Brain microvascular endothelial cell (primary cell): ENCODE measurements at regions not wholly inside any gene's neighbourhood (a gene's known extent, or its start where the extent isn't known, plus 50 kb on each side); places are given as distances from the start of the nearest gene placed in this dataset.

Source experiments
- DNase-seq: peaks from one replicate; pipeline ENCODE4 v3.0.0-alpha.2; 2020
- H3K27ac ChIP-seq: fragments of 250-450 bp; sonication (Bioruptor Pico); 2 replicates; pipeline ENCODE4 v1.5.1; 2020; ENCODE audit warnings: mild to moderate bottlenecking, moderate library complexity
- H3K27me3 ChIP-seq: fragments of 250-450 bp; sonication (Bioruptor Pico); replicated peaks from 2 replicates; pipeline ENCODE4 v1.5.1; 2020; ENCODE audit warnings: mild to moderate bottlenecking
- H3K36me3 ChIP-seq: fragments of 250-450 bp; sonication (Bioruptor Pico); replicated peaks from 2 replicates; pipeline ENCODE4 v1.5.1; 2020; ENCODE audit warnings: mild to moderate bottlenecking
- H3K4me3 ChIP-seq: 2 replicates; pipeline ENCODE4 v1.5.1; 2011; ENCODE audit warnings: low read depth, mild to moderate bottlenecking, control low read depth, low read length, moderate library complexity
- in situ Hi-C: cut with HindIII; loops from 2 replicates; pipeline ENCODE4 v1.10.0; 2017; ENCODE audit warnings: low sequenced_read_pairs, low pct_ligation_motif_present
- TF ChIP-seq, protein P1 (sequence below): IDR thresholded peaks from 2 replicates; pipeline ENCODE4 v1.5.1; 2011; ENCODE audit warnings: low read depth, mild to moderate bottlenecking, moderate library complexity, low read length, control low read depth, inconsistent platforms; ENCODE audit errors: missing control alignments

DNA sequence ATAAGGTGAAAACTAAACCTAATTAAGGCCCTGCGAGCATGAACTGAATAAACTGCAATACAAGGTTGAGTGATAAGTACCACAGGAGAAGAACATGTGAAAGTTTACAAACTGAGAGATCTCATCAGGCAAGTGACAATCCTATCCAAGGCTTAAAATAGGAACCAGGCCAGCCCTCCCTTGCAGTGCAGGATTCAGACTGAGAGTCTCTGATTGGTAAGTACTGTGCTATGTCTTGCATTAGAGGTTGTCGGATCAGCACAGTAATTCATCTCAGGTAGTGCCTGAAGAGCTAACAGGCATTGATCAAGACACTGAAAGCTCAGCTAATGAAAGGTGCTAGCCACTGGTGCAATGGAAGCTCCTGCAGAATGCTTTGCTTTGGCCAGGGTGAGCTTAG, 801.7 kb upstream of the ID2 start:
- TF ChIP-seq, protein P1, sequence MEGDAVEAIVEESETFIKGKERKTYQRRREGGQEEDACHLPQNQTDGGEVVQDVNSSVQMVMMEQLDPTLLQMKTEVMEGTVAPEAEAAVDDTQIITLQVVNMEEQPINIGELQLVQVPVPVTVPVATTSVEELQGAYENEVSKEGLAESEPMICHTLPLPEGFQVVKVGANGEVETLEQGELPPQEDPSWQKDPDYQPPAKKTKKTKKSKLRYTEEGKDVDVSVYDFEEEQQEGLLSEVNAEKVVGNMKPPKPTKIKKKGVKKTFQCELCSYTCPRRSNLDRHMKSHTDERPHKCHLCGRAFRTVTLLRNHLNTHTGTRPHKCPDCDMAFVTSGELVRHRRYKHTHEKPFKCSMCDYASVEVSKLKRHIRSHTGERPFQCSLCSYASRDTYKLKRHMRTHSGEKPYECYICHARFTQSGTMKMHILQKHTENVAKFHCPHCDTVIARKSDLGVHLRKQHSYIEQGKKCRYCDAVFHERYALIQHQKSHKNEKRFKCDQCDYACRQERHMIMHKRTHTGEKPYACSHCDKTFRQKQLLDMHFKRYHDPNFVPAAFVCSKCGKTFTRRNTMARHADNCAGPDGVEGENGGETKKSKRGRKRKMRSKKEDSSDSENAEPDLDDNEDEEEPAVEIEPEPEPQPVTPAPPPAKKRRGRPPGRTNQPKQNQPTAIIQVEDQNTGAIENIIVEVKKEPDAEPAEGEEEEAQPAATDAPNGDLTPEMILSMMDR, result no peak
- no peak for DNase-seq
- Histone ChIP-seq H3K27me3 (no peaks in the 10 kb centered on the region), H3K27ac (no peak overlapping the region), H3K4me3 (no peak overlapping the region), H3K36me3 (no peaks in the 10 kb centered on the region)
- in situ Hi-C loops, result no loop called here

DNA sequence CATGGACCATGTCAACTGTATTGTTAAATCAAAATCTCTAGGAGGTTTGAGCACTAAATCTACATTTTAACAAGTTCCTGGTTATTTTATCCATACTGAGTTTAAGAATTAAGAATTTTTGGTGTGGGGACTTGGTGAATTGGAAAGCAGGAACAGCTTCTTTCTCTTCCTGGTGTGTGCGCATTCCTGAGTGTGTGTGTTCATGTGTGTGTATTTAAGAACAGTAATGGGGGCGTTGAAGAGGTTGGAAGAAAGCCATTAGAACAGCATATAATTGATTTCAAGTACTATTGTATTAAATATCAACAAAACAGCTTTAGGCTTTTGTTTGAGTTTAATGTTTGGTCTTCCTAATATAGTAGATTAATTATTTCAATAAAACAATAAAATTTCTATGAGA, 801.3 kb upstream of the ID2 start:
- Histone ChIP-seq H3K4me3 (no peak overlapping the region), H3K27ac (no peak overlapping the region), H3K36me3 (no peaks in the 10 kb centered on the region), H3K27me3 (no peaks in the 10 kb centered on the region)
- TF ChIP-seq, protein P1, result no peak
- no peak for DNase-seq
- in situ Hi-C loops, result no loop called here

DNA sequence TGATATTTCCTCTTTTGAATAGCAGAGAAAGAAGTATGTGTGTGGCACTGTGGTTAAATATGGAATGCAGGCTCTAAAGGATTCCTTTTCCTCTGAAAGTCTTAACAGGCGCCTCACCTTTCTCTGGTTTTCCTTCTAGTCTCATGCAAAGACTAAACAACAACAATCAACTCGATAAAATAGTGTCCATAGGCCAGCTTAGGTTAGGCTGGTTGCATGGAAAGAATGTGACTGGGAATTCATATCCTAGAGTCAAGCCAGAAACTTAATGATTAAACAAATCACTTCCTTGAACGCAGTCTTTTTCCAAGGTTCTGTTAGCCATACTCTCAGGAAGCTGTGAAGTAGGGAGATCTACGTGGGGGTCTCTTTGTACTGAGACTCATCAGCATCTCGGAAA, 800.8 kb upstream of the ID2 start:
- Histone ChIP-seq H3K4me3 (no peak overlapping the region), H3K36me3 (no peaks in the 10 kb centered on the region), H3K27me3 (no peaks in the 10 kb centered on the region), H3K27ac (no peak overlapping the region)
- TF ChIP-seq, protein P1, result no peak
- DNase-seq, result no peak
- in situ Hi-C loops, result no loop called here

DNA sequence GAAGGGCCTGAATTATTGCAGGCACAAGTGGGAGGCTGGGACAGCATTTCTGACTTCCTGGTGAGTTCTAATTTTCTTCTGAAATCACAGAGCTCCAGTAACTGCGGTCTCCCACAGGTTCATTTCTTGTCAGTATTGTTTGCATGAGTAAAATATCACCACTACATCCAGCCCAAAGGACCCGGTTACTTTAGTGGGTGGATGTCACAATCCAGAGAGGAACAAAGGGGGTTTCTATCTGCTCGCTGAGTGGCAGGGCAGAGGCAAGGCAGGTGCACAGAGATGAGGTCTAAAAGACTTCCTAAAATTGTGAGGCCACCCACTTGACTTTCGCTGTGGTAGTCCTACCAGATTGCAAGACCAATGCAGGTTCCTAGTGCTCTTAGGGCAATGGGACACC, 800.4 kb upstream of the ID2 start:
- DNase-seq, result no peak
- H3K4me3 ChIP-seq, result no peak overlapping the region
- H3K27ac ChIP-seq, result no peak overlapping the region
- TF ChIP-seq, protein P1, result no peak
- in situ Hi-C loops, result no loop called here
- H3K36me3 ChIP-seq, result no peaks in the 10 kb centered on the region
- H3K27me3 ChIP-seq, result no peaks in the 10 kb centered on the region

DNA sequence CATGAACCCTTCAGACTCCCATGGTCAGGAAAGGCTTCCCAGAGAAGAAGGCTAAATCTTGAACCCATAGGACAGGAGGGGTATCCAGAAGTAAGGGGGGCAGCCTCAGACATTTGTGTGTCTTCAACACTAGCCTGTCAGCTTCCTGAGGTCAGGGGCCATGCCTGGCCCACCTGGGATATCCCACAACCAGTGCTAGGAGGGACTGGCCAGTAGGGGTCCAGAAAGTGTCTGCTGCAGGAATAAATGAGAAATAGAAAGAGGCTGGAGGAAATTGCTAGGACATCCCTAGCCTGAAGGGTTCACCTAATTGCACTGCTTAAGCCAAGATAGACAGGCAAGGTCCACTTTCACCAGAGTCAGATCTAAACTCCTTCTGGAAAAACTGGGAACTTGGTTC, 799.6 kb upstream of the ID2 start:
- H3K27me3 ChIP-seq, result no peaks in the 10 kb centered on the region
- no peak for DNase-seq
- TF ChIP-seq, protein P1, result peak; percentile 12
- no peaks in the 10 kb centered on the region for H3K36me3 ChIP-seq
- in situ Hi-C loops, result no loop called here
- H3K4me3 ChIP-seq, result no peak overlapping the region
- no peak overlapping the region for H3K27ac ChIP-seq

DNA sequence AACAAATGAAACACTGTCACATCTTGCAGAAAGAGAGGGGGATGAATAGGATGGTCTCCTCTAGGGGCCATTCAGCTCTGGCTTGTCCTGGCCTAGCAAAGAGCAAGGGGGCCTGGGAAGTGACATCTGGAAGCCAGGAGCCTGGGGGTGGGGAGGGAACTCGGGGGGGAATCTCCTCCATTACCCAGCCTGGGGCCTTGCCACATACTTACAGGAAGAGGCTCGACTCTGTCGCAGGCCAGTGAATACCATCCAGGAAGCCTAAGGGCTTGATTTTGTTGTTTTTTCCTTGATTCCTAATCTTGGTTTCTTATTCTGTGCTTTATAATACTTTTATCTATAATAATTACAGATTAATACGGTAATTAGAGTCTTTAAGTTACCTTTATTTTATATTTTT, 797.5 kb upstream of the ID2 start:
- in situ Hi-C loops, result no loop called here
- TF ChIP-seq, protein P1, result no peak
- Histone ChIP-seq H3K27ac (no peak overlapping the region), H3K27me3 (no peaks in the 10 kb centered on the region), H3K4me3 (no peak overlapping the region), H3K36me3 (no peaks in the 10 kb centered on the region)
- no peak for DNase-seq
